SU-DHL-6 (cell line): ENCODE measurements at regions not wholly inside any gene's neighbourhood (a gene's known extent, or its start where the extent isn't known, plus 50 kb on each side); places are given as distances from the start of the nearest gene placed in this dataset.

Experiments used
- H2AFZ ChIP-seq: fragments of 200-600 bp; sonication (generic); 2 replicates; pipeline ENCODE4 v1.6.1; 2014; ENCODE audit warnings: low read depth, mild to moderate bottlenecking, moderate library complexity, mixed read lengths, antibody characterized with exemption, low read length; ENCODE audit not compliant: severe bottlenecking
- H3F3A ChIP-seq: fragments of 200-600 bp; shearing (Covaris generic); 2 replicates; pipeline ENCODE4 v1.6.0; 2016; ENCODE audit warnings: antibody characterized with exemption, mild to moderate bottlenecking; ENCODE audit not compliant: insufficient read depth
- H3K27ac ChIP-seq: fragments of 200-600 bp; sonication (generic); 2 replicates; pipeline ENCODE4 v1.5.1; 2016; ENCODE audit warnings: low read depth, mild to moderate bottlenecking, low read length, moderate library complexity, mixed read lengths
- H3K27me3 ChIP-seq: fragments of 200-600 bp; sonication (generic), shearing (Covaris generic); 2 replicates; pipeline ENCODE4 v1.6.0; 2014; ENCODE audit warnings: mild to moderate bottlenecking, low read length
- H3K36me3 ChIP-seq: fragments of 200-600 bp; sonication (generic); 2 replicates; pipeline ENCODE4 v1.6.1; 2014; ENCODE audit warnings: mild to moderate bottlenecking, low read length, mixed read lengths
- H3K4me2 ChIP-seq: fragments of 300-600, 200-600 bp; shearing (Covaris generic), sonication (generic); 2 replicates; pipeline ENCODE4 v1.6.0; 2014; ENCODE audit warnings: low read length, low read depth, mild to moderate bottlenecking; ENCODE audit not compliant: poor library complexity, severe bottlenecking
- H3K4me3 ChIP-seq: fragments of 200-600 bp; sonication (generic); 2 replicates; pipeline ENCODE4 v1.5.1; 2014; ENCODE audit warnings: antibody characterized with exemption, low read length, mild to moderate bottlenecking, mixed read lengths; ENCODE audit not compliant: insufficient read depth, poor library complexity, severe bottlenecking
- H3K79me2 ChIP-seq: fragments of 200-600 bp; sonication (generic); 2 replicates; pipeline ENCODE4 v1.6.1; 2014; ENCODE audit warnings: mild to moderate bottlenecking, low read length, moderate library complexity; ENCODE audit not compliant: insufficient read depth
- H3K9ac ChIP-seq: fragments of 200-600 bp; sonication (generic); 2 replicates; pipeline ENCODE4 v1.7.0; 2014; ENCODE audit warnings: mild to moderate bottlenecking, low read length
- H3K9me2 ChIP-seq: fragments of 200-600 bp; sonication (generic); replicated peaks from 2 replicates; pipeline ENCODE4 v1.6.1; 2014; ENCODE audit warnings: low read length; ENCODE audit not compliant: insufficient read depth
- H3K9me3 ChIP-seq: fragments of 200-600 bp; sonication (generic); 2 replicates; pipeline ENCODE4 v1.6.1; 2014; ENCODE audit warnings: low read length, mixed read lengths; ENCODE audit not compliant: insufficient read depth
- H4K20me1 ChIP-seq: fragments of 200-600 bp; sonication (generic); 2 replicates; pipeline ENCODE4 v1.6.1; 2014; ENCODE audit warnings: low read depth, mild to moderate bottlenecking, antibody characterized with exemption, low read length, moderate library complexity, mixed read lengths
- CTCF ChIP-seq: fragments of 200-600 bp; sonication (generic); IDR thresholded peaks from one replicate; pipeline ENCODE4 v1.5.1; 2017; ENCODE audit warnings: antibody characterized with exemption, mild to moderate bottlenecking, low read length, moderate library complexity; ENCODE audit not compliant: insufficient read depth, poor library complexity, severe bottlenecking
- EZH2phosphoT487 ChIP-seq: fragments of 200-600 bp; sonication (generic), shearing (Covaris generic); conservative IDR thresholded peaks from 2 replicates; pipeline ENCODE4 v1.6.1; 2018; ENCODE audit warnings: mild to moderate bottlenecking, antibody characterized with exemption, low read length, moderate library complexity, mixed read lengths

GRCh38 chr5:33065131-33065530, 354.0 kb downstream of the NPR3 start:
- Histone ChIP-seq H3K36me3 (no peaks in the 10 kb centered on the region), H3K79me2 (no peaks in the 10 kb centered on the region), H3K4me3 (no peak overlapping the region), H3K4me2 (no peak overlapping the region), H3K9me2 (no peaks in the 10 kb centered on the region; the same call in 1 of the 2 replicates), H2AFZ (no peak overlapping the region), H3K9me3 (no peaks in the 10 kb centered on the region), H4K20me1 (no peaks in the 10 kb centered on the region), H3K9ac (no peak overlapping the region), H3K27ac (no peak overlapping the region), H3F3A (no peaks in the 10 kb centered on the region), H3K27me3 (no peaks in the 10 kb centered on the region)
- no peak for TF ChIP-seq EZH2phosphoT487
- TF ChIP-seq CTCF, result no peak

- Histone ChIP-seq H3K79me2 (no peaks in the 10 kb centered on the region), H3K9me3 (no peaks in the 10 kb centered on the region), H3K9me2 (no peaks in the 10 kb centered on the region; the same call in 1 of the 2 replicates), H3K27me3 (no peaks in the 10 kb centered on the region), H3F3A (no peaks in the 10 kb centered on the region), H2AFZ (no peak overlapping the region), H3K4me2 (no peak overlapping the region), H3K9ac (no peak overlapping the region), H3K27ac (no peak overlapping the region), H3K36me3 (no peaks in the 10 kb centered on the region), H3K4me3 (no peak overlapping the region), H4K20me1 (no peaks in the 10 kb centered on the region)
- TF ChIP-seq EZH2phosphoT487 (no peak), CTCF (no peak)
Observed at GRCh38 chr5:33067291-33067690, 356.2 kb downstream of the NPR3 start.

GRCh38 chr5:33068786-33069185, 357.7 kb downstream of the NPR3 start:
- Histone ChIP-seq H3K9me2 (no peaks in the 10 kb centered on the region), H3K27ac (no peak overlapping the region), H3K9me3 (no peaks in the 10 kb centered on the region), H3K9ac (no peak overlapping the region), H3F3A (no peaks in the 10 kb centered on the region), H2AFZ (no peak overlapping the region), H3K79me2 (no peaks in the 10 kb centered on the region), H3K4me3 (no peak overlapping the region), H4K20me1 (no peaks in the 10 kb centered on the region), H3K27me3 (no peaks in the 10 kb centered on the region), H3K36me3 (no peaks in the 10 kb centered on the region), H3K4me2 (no peak overlapping the region)
- TF ChIP-seq CTCF, result no peak
- TF ChIP-seq EZH2phosphoT487, result no peak
